ENCODE measurements at regions not wholly inside any gene's neighbourhood (a gene's known extent, or its start where the extent isn't known, plus 50 kb on each side); places are given as distances from the start of the nearest gene placed in this dataset.

- no peak for TF ChIP-seq ZNF462 (CRISPR knock-in tag; IDR thresholded peaks at IDR 0.05)
Observed at GRCh38 chr3:106386050-106386449, 517.2 kb upstream of the CBLB start (continued).

GRCh38 chr3:106392915-106393314 is 524.1 kb upstream of the CBLB start:
- no peaks in the 10 kb centered on the region for H3K79me2 ChIP-seq (replicated peaks; ENCODE audit: insufficient read depth)
- no peaks in the 10 kb centered on the region for H3K36me3 ChIP-seq (ENCODE audit: insufficient read depth)
- H3K27me3 ChIP-seq (ENCODE audit: insufficient read depth): no peaks in the 10 kb centered on the region
- no peak overlapping the region for H3K4me3 Mint-ChIP-seq
- peaks cover 4% of the 10 kb centered on the region; the same call in 2 of the 3 replicates for H3K36me3 Mint-ChIP-seq (ENCODE audit: low read depth)
- H3F3A ChIP-seq (replicated peaks; ENCODE audit: low read depth): no peaks in the 10 kb centered on the region
- H3K4me1 Mint-ChIP-seq: peaks cover 23% of the 10 kb centered on the region
- no peaks in the 10 kb centered on the region for H4K20me1 ChIP-seq (replicated peaks; ENCODE audit: insufficient read depth)
- no peak overlapping the region for H3K4me3 ChIP-seq
- peaks cover 2% of the 10 kb centered on the region for H3K27me3 Mint-ChIP-seq (ENCODE audit: insufficient read depth, low read depth, poor library complexity)
- no peaks in the 10 kb centered on the region for H3K9me3 Mint-ChIP-seq
- no peak overlapping the region for H2AFZ ChIP-seq
- ATAC-seq: no peak
- no peak for DNase-seq (ENCODE audit: low spot score)
- H3K27ac ChIP-seq (ENCODE audit: low read depth): no peak overlapping the region
- no peaks in the 10 kb centered on the region for H3K9me2 ChIP-seq (ENCODE audit: insufficient read depth)
- no peak overlapping the region for H3K4me2 ChIP-seq
- H3K4me1 ChIP-seq (ENCODE audit: insufficient read depth): peaks cover 22% of the 10 kb centered on the region
- no peak overlapping the region for H3K27ac Mint-ChIP-seq
- TF ChIP-seq ETS1 (IDR thresholded peaks at IDR 0.05) (no peak), CREB1 (CRISPR knock-in tag; IDR thresholded peaks at IDR 0.05; ENCODE audit: low read depth) (no peak), JUNB (IDR thresholded peaks at IDR 0.05; ENCODE audit: unreplicated experiment) (no peak), POLR2AphosphoS5 (IDR thresholded peaks at IDR 0.05; ENCODE audit: low read depth) (no peak), CTCF (conservative IDR thresholded peaks at IDR 0.05; ENCODE audit: low read depth in 2 of 2) (no peak), EZH2 (IDR thresholded peaks at IDR 0.05; ENCODE audit: low read depth, unreplicated experiment) (no peak), ZNF462 (CRISPR knock-in tag; IDR thresholded peaks at IDR 0.05) (no peak)

Data from GM23338 (cell line).